ENCODE measurements at regions not wholly inside any gene's neighbourhood (a gene's known extent, or its start where the extent isn't known, plus 50 kb on each side); places are given as distances from the start of the nearest gene placed in this dataset.
"Not testable (repeated sequence)": the region's sequence is repeated elsewhere in the genome, so short reads cannot be mapped to it uniquely, and the experiment has no call there.

- H3K27me3 ChIP-seq (ENCODE audit: control insufficient read depth in 2 of 2, insufficient read depth in 2 of 2, low read length in 2 of 2) = no peaks in the 10 kb centered on the region
- H3K36me3 ChIP-seq (replicated peaks in 1 of 2; ENCODE audit: control insufficient read depth in 1 of 2, insufficient read depth in 2 of 2, low read length in 2 of 2) = no peaks in the 10 kb centered on the region
- WGBS (ENCODE audit: insufficient coverage) = 77% methylated on average over 2 of the region's 4 CpGs
- no peak for TF ChIP-seq CTCF (IDR thresholded peaks at IDR 0.05)
- Mint-ChIP-seq H3K4me3 (no peak overlapping the region), H3K4me1 (no peaks in the 10 kb centered on the region), H3K27ac (no peak overlapping the region), H3K9me3 (peaks cover 2 to 10% (median 6%) of the 10 kb centered on the region in 7 donors), H3K36me3 (no peaks in the 10 kb centered on the region), H3K27me3 (ENCODE audit: low read depth in 3 of 3) (no peaks in the 10 kb centered on the region)
- DNase-seq = no peak
- no peaks in the 10 kb centered on the region for H3K4me1 ChIP-seq (ENCODE audit: control insufficient read depth in 1 of 2, insufficient read depth in 2 of 2, low read length in 2 of 2)
- H2AFZ ChIP-seq (ENCODE audit: insufficient read depth, low read depth, low read length, poor library complexity, severe bottlenecking) = no peak overlapping the region
- peaks cover 3 to 7% of the 10 kb centered on the region in 2 donors for H3K9me3 ChIP-seq (replicated peaks in 1 of 2; ENCODE audit: control insufficient read depth in 1 of 2, insufficient read depth in 1 of 2, low read length in 2 of 2)
- no peaks in the 10 kb centered on the region for H4K20me1 ChIP-seq (ENCODE audit: insufficient read depth, low read length)
- H3K4me3 ChIP-seq (replicated peaks in 1 of 3; ENCODE audit: low read depth in 2 of 3, low read length in 3 of 3) = no peak overlapping the region
- no peak overlapping the region for H3K27ac ChIP-seq (ENCODE audit: low read depth in 1 of 2, low read length in 2 of 2)
- no peak overlapping the region for H3K4me2 ChIP-seq (replicated peaks; ENCODE audit: extremely low read depth, low read length, poor library complexity, severe bottlenecking)
- no peak overlapping the region for H3K9ac ChIP-seq (ENCODE audit: insufficient read depth, low read length, poor library complexity, severe bottlenecking)
- H3K79me2 ChIP-seq (ENCODE audit: insufficient read depth, low read length) = no peaks in the 10 kb centered on the region
- intact Hi-C loops (cut with micrococcal nuclease) = no loop called here
Observed at GRCh38 chr1:72997624-72998023, 715.3 kb upstream of the NEGR1 start.

DNA sequence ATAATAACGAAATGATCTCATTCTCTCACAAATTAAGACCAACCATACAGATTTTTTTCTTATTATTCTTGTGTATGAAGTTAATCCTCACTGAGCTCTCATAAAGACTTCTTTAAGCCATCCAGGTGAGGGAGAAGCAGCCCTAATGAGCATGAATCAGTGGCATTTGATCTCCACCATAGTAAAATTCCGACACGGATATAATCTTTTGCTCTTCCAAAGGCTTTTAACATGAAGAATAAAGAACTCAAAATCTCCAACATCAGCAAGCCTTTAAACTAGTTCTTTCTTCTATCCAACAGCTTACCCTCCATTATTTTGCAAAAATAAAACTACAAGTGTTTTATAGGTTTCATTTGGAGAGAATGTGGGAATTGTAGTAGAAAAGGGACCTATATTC lies 714.7 kb upstream of the NEGR1 start:
- Histone ChIP-seq H3K9me3 (replicated peaks in 1 of 2; ENCODE audit: control insufficient read depth in 1 of 2, insufficient read depth in 1 of 2, low read length in 2 of 2) (peaks cover 3 to 7% of the 10 kb centered on the region in 2 donors), H3K4me1 (ENCODE audit: control insufficient read depth in 1 of 2, insufficient read depth in 2 of 2, low read length in 2 of 2) (no peaks in the 10 kb centered on the region), H4K20me1 (ENCODE audit: insufficient read depth, low read length) (no peaks in the 10 kb centered on the region), H3K4me3 (replicated peaks in 1 of 3; ENCODE audit: low read depth in 2 of 3, low read length in 3 of 3) (no peak overlapping the region), H3K27ac (ENCODE audit: low read depth in 1 of 2, low read length in 2 of 2) (no peak overlapping the region), H3K36me3 (replicated peaks in 1 of 2; ENCODE audit: control insufficient read depth in 1 of 2, insufficient read depth in 2 of 2, low read length in 2 of 2) (no peaks in the 10 kb centered on the region), H2AFZ (ENCODE audit: insufficient read depth, low read depth, low read length, poor library complexity, severe bottlenecking) (no peak overlapping the region), H3K27me3 (ENCODE audit: control insufficient read depth in 2 of 2, insufficient read depth in 2 of 2, low read length in 2 of 2) (no peaks in the 10 kb centered on the region), H3K9ac (ENCODE audit: insufficient read depth, low read length, poor library complexity, severe bottlenecking) (no peak overlapping the region), H3K4me2 (replicated peaks; ENCODE audit: extremely low read depth, low read length, poor library complexity, severe bottlenecking) (no peak overlapping the region), H3K79me2 (ENCODE audit: insufficient read depth, low read length) (no peaks in the 10 kb centered on the region)
- no peak overlapping the region for H3K27ac Mint-ChIP-seq
- WGBS (ENCODE audit: insufficient coverage) = no CpG with 5 or more reads among the region's 3 CpGs
- TF ChIP-seq CTCF (IDR thresholded peaks at IDR 0.05) = no peak
- no peaks in the 10 kb centered on the region for H3K36me3 Mint-ChIP-seq
- DNase-seq = no peak
- H3K4me1 Mint-ChIP-seq = no peaks in the 10 kb centered on the region
- H3K4me3 Mint-ChIP-seq = no peak overlapping the region
- intact Hi-C loops (cut with micrococcal nuclease) = no loop called here
- H3K27me3 Mint-ChIP-seq (ENCODE audit: low read depth in 3 of 3) = no peaks in the 10 kb centered on the region
- peaks cover 3 to 10% (median 7%) of the 10 kb centered on the region in 7 donors for H3K9me3 Mint-ChIP-seq

- DNase-seq; H3K4me1 Mint-ChIP-seq; H3K36me3 Mint-ChIP-seq; H3K4me1 ChIP-seq (ENCODE audit: control insufficient read depth in 1 of 2, insufficient read depth in 2 of 2, low read length in 2 of 2); H3K27ac ChIP-seq (ENCODE audit: low read depth in 1 of 2, low read length in 2 of 2); H4K20me1 ChIP-seq (ENCODE audit: insufficient read depth, low read length); H3K4me3 Mint-ChIP-seq; H3K9ac ChIP-seq (ENCODE audit: insufficient read depth, low read length, poor library complexity, severe bottlenecking); intact Hi-C loops (cut with micrococcal nuclease); H3K27me3 ChIP-seq (ENCODE audit: control insufficient read depth in 2 of 2, insufficient read depth in 2 of 2, low read length in 2 of 2); H3K4me2 ChIP-seq (replicated peaks; ENCODE audit: extremely low read depth, low read length, poor library complexity, severe bottlenecking); H3K36me3 ChIP-seq (replicated peaks in 1 of 2; ENCODE audit: control insufficient read depth in 1 of 2, insufficient read depth in 2 of 2, low read length in 2 of 2); H3K4me3 ChIP-seq (replicated peaks in 1 of 3; ENCODE audit: low read depth in 2 of 3, low read length in 3 of 3); H2AFZ ChIP-seq (ENCODE audit: insufficient read depth, low read depth, low read length, poor library complexity, severe bottlenecking); H3K27me3 Mint-ChIP-seq (ENCODE audit: low read depth in 3 of 3); H3K27ac Mint-ChIP-seq; H3K79me2 ChIP-seq (ENCODE audit: insufficient read depth, low read length): not testable (repeated sequence)
- H3K9me3 Mint-ChIP-seq = peaks cover 36 to 46% (median 39%) of the 10 kb centered on the region in 7 donors
- WGBS (ENCODE audit: insufficient coverage) = 83% methylated on average over 1 of the region's 4 CpGs
- peaks cover 0 to 13% of the 10 kb centered on the region in 2 donors for H3K9me3 ChIP-seq (replicated peaks in 1 of 2; ENCODE audit: control insufficient read depth in 1 of 2, insufficient read depth in 1 of 2, low read length in 2 of 2)
Observed at GRCh38 chr1:72987871-72988270, 705.5 kb upstream of the NEGR1 start.
